ENCODE measurements at regions not wholly inside any gene's neighbourhood (a gene's known extent, or its start where the extent isn't known, plus 50 kb on each side); places are given as distances from the start of the nearest gene placed in this dataset.

- no peak for TF ChIP-seq POLR2AphosphoS5 (IDR thresholded peaks at IDR 0.05; ENCODE audit: low read depth)
- TF ChIP-seq CTCF (conservative IDR thresholded peaks at IDR 0.05; ENCODE audit: low read depth in 2 of 2): no peak
- TF ChIP-seq CREB1 (CRISPR knock-in tag; IDR thresholded peaks at IDR 0.05; ENCODE audit: low read depth): no peak
- no peak for TF ChIP-seq EZH2phosphoT487 (IDR thresholded peaks at IDR 0.05; ENCODE audit: unreplicated experiment)
- TF ChIP-seq EZH2 (IDR thresholded peaks at IDR 0.05; ENCODE audit: low read depth, unreplicated experiment): no peak
- TF ChIP-seq JUNB (IDR thresholded peaks at IDR 0.05; ENCODE audit: unreplicated experiment): no peak
Observed at GRCh38 chr10:27603104-27603503, 99.0 kb downstream of the RAB18 start.

All from GM23338 (cell line).